Chondrocyte (in vitro differentiated cells): ENCODE measurements at regions not wholly inside any gene's neighbourhood (a gene's known extent, or its start where the extent isn't known, plus 50 kb on each side); places are given as distances from the start of the nearest gene placed in this dataset.

Source experiments
- DNase-seq: peaks from one replicate; pipeline ENCODE4 v3.0.0; 2021; ENCODE audit warnings: mixed read lengths, low spot score
- H3K27ac Mint-ChIP-seq: one replicate; pipeline ENCODE4 v1.8.0; 2021; ENCODE audit warnings: mild to moderate bottlenecking, moderate library complexity, mixed read lengths; ENCODE audit not compliant: unreplicated experiment
- H3K27me3 Mint-ChIP-seq: 2 replicates; pipeline ENCODE4 v1.8.0; 2021; ENCODE audit warnings: low read depth, mixed read lengths
- H3K36me3 Mint-ChIP-seq: 2 replicates; pipeline ENCODE4 v1.8.0; 2021; ENCODE audit warnings: low read depth, mixed read lengths
- H3K4me1 Mint-ChIP-seq: 2 replicates; pipeline ENCODE4 v1.8.0; 2021; ENCODE audit warnings: low read depth, mild to moderate bottlenecking, mixed read lengths
- H3K4me3 Mint-ChIP-seq: one replicate; pipeline ENCODE4 v1.8.0; 2021; ENCODE audit warnings: mild to moderate bottlenecking, moderate library complexity, mixed read lengths; ENCODE audit not compliant: unreplicated experiment
- H3K9me3 Mint-ChIP-seq: 2 replicates; pipeline ENCODE4 v1.8.0; 2021; ENCODE audit warnings: low read depth, mixed read lengths
- TF ChIP-seq, protein P1 (sequence below): fragments of 200-600 bp; sonication (generic); IDR thresholded peaks from 2 replicates; pipeline ENCODE4 v1.5.0; 2021; ENCODE audit warnings: antibody characterized with exemption, mild to moderate bottlenecking, moderate library complexity

DNA sequence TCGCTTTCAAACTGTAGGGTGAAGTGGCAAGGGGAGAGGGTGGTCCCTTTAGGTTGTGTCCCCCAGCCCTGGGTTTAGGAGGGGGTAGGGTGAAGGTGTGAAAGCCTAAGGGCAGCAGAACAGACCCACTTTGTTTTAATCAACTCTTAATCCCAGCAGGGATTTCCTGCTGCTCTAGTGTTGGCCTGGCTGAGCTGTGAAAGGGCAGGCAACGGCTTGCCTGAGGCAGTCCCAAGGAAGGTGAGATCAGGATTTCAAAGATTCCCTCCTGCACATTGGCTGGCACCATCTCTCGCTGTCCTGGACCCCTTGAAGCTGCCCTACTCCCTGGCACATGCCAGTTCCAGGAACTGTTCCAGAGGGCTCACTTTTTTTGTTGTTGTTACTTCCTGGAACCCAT, 221.3 kb downstream of the INSC start:
- Mint-ChIP-seq H3K9me3 (peaks cover 24% of the 10 kb centered on the region), H3K27ac (no peak overlapping the region), H3K4me3 (no peak overlapping the region), H3K36me3 (peaks cover 6% of the 10 kb centered on the region), H3K4me1 (no peaks in the 10 kb centered on the region), H3K27me3 (peaks cover 19% of the 10 kb centered on the region)
- DNase-seq: no peak
- TF ChIP-seq, protein P1, sequence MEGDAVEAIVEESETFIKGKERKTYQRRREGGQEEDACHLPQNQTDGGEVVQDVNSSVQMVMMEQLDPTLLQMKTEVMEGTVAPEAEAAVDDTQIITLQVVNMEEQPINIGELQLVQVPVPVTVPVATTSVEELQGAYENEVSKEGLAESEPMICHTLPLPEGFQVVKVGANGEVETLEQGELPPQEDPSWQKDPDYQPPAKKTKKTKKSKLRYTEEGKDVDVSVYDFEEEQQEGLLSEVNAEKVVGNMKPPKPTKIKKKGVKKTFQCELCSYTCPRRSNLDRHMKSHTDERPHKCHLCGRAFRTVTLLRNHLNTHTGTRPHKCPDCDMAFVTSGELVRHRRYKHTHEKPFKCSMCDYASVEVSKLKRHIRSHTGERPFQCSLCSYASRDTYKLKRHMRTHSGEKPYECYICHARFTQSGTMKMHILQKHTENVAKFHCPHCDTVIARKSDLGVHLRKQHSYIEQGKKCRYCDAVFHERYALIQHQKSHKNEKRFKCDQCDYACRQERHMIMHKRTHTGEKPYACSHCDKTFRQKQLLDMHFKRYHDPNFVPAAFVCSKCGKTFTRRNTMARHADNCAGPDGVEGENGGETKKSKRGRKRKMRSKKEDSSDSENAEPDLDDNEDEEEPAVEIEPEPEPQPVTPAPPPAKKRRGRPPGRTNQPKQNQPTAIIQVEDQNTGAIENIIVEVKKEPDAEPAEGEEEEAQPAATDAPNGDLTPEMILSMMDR: no peak

DNA sequence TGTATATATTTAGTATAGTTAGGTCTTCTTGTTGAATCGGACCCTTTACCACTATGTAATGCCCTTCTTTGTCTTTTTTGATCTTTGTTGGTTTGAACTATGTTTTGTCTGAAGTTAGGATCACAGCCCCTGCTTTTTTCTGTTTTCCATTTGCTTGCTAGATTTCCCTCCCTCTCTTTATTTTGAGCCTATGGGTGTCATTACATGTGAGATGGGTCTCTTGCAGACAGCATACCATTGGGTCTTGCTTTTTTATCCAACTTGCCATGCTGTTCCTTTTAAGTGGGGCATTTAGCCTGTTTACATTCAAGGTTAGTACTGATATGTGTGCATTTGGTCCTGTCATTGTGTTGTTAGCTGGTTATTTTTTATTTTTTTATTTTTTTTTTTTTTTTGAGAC, 224.6 kb downstream of the INSC start:
- H3K4me3 Mint-ChIP-seq: no peak overlapping the region
- H3K4me1 Mint-ChIP-seq: no peaks in the 10 kb centered on the region
- peaks cover 17% of the 10 kb centered on the region for H3K27me3 Mint-ChIP-seq
- H3K36me3 Mint-ChIP-seq: peaks cover 6% of the 10 kb centered on the region
- H3K27ac Mint-ChIP-seq: no peak overlapping the region
- H3K9me3 Mint-ChIP-seq: peaks cover 24% of the 10 kb centered on the region
- TF ChIP-seq, protein P1: no peak
- no peak for DNase-seq

DNA sequence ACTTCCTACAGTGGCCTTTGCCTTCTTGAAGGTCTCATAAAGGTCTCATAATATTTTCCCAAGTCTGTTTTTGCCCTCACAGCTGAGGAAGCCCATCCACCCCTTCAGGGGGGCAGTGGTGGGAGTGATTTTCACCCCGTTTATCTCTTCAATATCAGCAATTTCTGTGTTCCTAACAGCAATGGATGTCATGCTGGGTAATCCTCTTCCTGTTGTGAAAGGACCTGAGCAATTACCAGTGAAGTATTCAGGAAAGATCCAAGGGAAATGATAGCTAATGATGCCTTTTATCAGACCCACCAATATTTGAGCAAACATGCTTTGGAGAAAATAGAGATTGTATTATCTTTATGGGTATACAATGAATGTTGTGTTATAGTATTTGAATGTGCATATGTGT, 226.9 kb downstream of the INSC start:
- TF ChIP-seq, protein P1: no peak
- Mint-ChIP-seq H3K27ac (no peak overlapping the region), H3K27me3 (peaks cover 11% of the 10 kb centered on the region), H3K9me3 (peaks cover 24% of the 10 kb centered on the region), H3K36me3 (peaks cover 6% of the 10 kb centered on the region), H3K4me3 (no peak overlapping the region), H3K4me1 (no peaks in the 10 kb centered on the region)
- no peak for DNase-seq

DNA sequence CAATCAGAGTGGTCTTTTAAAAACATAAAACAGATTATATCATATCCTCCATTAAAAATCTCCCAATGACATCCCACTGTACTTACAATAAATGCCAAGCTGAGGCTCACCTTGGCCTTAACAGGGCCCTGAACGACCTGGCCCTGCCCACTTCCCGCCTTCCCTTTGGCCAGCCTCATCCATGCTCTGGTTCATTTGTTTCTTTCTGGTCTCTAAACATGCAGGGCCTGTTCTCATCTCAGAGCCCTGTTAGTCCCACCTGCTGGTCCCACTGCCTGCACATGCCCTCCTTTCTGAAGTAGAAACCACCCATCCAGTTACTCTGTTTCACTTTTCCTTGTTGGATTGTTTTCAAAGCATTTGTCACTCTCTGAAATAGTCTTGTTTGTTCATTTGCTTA, 227.4 kb downstream of the INSC start:
- DNase-seq: no peak
- TF ChIP-seq, protein P1: no peak
- Mint-ChIP-seq H3K36me3 (peaks cover 6% of the 10 kb centered on the region), H3K4me1 (no peaks in the 10 kb centered on the region), H3K27me3 (peaks cover 8% of the 10 kb centered on the region), H3K4me3 (no peak overlapping the region), H3K9me3 (peaks cover 24% of the 10 kb centered on the region), H3K27ac (no peak overlapping the region)

DNA sequence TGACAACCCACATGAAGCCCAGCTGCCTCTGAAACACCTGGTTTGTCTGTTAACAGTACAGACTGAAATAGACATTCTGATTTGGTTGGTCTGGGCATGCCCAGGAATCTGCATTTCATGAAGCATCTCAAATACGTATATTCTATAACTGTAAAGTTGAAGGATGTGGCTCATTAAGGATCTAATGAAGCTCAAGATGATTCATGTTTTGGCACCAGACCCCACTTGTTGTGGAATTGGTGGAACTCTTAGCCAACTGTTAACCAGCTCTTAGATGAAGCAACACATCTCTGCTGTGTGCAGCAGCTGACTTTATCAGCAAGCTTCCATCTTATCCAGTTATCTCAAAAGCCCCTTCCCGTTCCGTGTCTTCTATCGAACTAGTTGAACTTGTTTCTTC, 232.2 kb downstream of the INSC start:
- TF ChIP-seq, protein P1: no peak
- no peak for DNase-seq

More for the DNA sequence above, 232.2 kb downstream of the INSC start:
- Mint-ChIP-seq H3K9me3 (no peaks in the 10 kb centered on the region), H3K27me3 (peaks cover 2% of the 10 kb centered on the region), H3K27ac (no peak overlapping the region), H3K4me3 (no peak overlapping the region), H3K36me3 (no peaks in the 10 kb centered on the region), H3K4me1 (no peaks in the 10 kb centered on the region)
